Stimulated activated CD8-positive, alpha-beta memory T cell treated with anti-CD3 and anti-CD28 coated beads, Interleukin-12 subunit alpha, Interleukin-12 subunit beta, amount 100 ng/mL, for 1 hour (primary cell): ENCODE measurements at regions not wholly inside any gene's neighbourhood (a gene's known extent, or its start where the extent isn't known, plus 50 kb on each side); places are given as distances from the start of the nearest gene placed in this dataset.

ENCODE experiments used
- DNase-seq: peaks from one replicate; pipeline ENCODE4 v3.0.0-alpha.2; 2020; ENCODE audit warnings: low read depth

DNA sequence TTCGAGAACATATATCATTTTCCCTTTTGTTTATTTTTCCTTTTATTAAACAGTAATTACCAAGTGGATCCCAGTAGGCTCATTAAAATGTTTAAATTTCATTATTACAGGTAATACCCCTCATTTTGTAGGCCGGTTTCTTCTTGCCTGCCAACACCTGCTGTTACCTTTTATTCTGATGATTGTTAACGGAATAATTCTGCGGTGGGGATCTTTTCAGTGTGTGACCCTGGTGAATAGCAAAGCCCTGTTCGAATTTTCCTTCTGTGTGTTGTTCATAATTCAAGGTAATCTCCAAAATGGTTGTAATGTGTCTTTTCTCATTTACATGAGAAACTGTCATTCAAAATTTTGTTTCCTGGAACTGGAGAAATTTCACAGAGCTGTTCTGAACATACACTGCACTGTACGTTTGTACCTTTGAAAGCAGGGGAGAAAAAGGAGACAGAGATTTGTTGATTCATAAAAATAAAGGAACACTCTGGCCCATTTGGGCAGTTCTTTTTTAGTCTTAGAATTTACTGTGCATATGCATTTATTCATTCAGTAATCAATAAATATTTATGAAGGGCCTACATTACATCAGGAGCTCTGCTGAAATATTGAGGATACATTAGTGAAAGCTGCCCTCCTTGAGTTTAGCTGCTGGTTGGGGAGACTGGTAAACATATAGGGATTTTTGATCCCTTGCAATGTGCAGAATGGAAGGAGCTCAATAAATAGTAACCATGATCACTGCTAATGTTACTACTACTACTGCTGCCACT lies 502.0 kb downstream of the QKI start:
- DNase-seq: no peak

DNA sequence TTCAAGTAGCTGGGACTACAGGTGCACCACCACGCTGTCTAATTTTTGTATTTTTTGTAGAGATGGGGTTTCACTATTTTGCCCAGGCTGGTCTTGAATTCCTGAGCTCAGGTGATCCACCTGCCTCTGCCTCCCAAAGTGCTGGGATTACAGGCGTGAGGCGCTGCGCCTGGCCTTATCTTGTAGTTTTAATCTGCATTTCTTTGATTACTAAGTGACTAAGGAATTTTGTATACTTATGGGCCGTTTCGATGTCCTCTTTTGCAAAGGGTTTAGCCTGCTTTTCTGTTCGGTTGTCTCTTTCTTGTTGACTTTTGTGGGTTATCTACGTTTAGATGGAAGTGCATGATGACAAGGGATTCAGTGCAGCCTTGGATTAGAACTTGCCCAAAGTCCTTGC lies 500.6 kb downstream of the QKI start:
- DNase-seq: no peak

DNA sequence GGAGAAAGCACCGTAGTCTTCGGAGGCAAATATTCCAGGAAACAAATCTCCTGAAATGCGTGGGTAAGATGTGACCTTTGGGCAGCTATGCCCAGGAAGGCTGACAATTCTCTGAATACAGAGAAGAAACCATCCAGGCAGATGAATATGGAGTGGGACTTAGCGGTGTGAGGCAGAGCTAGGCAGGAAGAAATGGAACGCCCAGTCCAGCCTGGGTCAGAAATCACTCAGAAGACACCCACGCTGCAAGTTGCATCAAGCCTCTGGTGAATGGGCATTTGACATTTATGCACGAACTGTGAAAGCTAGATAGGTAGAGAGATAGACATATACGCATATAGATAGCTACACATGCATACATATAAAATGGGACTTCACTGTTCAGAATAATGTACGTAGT lies 498.5 kb downstream of the QKI start:
- no peak for DNase-seq

DNA sequence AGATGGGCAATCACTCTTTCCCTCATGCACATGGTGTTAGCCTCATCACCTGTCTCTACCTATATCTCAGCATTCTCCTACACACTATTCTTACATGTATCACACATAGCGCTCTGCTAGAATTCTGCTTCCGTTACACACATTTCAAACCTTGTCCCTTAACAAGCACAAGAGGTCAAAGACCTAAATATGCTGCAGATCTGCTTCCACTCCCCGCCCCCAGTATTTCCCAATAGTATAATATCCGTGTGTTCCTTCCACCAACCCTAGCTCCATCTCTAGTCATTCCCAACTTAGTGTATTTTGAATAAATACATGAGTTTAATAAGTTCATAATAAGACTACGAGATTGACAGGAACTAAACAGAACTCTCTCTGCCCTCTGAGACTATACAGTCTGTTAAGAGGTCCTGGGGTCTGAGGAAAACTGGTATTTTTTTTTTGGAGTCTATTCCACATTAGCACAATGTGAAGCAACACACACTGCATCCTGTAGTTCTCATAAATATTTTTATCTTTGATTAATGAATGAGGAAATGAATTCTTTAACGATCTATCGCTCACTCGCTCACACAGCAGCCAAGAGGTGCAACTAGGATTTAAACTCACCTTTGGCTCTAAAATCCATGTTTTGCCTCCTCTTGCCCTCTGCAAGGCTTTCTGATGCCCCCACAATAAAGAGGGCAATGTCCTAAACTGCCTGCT lies 491.6 kb downstream of the QKI start:
- no peak for DNase-seq

DNA sequence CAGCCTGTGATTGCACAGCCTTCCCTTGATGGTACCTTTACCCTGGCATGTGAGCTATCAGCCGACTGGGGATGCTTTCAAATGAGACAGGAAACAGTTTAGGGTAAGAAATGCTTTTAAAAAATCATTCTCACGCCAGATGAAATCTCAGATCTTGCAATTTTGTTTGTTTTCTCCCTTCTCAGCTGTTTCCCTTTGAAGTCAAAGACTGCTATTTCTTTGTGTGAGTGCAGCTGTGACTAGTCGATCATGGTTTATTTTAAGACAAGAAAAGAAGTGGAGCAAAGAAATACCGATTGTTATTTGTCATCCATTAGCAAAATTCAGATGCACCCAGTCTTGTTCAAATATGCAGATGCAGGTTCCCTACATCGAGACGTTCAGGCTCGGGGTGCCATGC lies 489.7 kb downstream of the QKI start:
- DNase-seq: no peak

DNA sequence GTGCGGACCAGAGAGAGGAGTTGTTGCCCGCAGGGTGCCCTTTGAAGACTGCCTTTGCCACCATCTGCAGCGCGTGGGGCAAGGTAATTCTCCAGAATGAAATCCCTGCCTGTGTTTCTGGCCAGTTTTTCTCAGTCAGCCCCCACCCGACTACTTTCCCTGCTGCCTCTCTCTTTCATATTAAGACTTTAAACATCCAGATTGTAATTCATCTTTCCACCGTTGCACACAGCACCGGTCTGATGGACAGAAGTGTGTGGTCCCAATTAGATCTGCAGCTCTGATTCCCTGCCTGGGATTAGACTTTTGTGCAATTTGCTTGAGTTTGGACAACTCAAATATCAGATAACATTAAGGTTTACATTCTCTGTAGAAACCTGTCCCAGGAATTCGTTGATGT lies 489.0 kb downstream of the QKI start:
- DNase-seq: no peak

DNA sequence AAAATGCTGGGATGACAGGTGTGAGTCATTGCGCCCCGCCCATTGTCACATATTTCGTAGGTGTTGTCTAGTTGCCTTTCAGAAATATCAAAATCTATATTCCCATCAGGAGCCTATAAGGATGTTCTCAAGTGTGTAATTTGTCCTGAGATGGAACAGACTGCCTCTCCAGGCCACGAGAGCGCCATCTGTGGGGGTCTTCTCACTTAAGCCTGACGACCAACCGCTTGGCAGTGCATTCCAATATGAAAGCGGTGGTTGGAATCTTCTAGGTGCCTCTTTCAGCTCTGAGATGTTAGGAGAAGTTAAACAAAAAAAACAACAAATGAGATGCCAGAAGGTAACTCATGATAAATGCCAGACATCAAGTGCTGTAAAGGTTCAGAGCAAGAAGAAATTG lies 488.5 kb downstream of the QKI start:
- no peak for DNase-seq

DNA sequence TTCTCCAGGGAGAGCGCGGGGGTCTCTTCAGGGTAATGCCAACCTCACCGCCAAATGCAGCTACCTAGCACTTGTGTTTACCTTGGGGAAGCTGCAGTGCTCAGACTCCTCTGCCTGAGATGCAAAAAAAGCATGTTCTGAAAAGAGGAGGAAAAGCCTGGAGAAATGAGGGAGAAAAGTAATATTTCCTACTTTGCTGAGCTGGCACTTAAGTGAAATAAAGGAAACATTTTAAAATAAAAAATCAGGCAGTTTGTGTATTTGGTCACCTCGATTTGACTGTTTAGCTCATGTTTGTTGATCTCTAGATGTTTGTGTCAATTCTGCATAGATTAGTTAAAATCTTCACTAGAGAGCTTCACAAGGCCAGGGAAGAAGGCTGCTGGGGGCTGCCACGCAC lies 487.2 kb downstream of the QKI start:
- DNase-seq: no peak

DNA sequence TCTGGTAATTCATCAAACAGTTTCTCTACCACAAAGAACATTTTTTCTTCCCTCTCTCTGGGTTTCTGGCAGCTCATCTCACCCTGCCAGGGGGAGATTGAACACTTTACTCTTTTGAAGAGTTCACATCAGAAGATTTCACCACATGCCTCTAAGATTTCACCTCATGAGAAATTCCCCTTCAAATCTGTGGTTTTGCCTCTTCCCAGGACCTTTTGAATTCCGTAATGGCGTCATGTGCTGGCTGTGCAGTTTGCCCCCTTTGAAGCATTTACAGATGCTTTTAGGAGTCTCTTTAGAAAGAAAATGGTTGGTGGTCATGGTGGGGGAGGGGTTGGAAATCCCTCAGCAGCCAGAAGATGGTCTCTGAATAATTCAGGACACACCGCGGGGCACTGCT lies 486.1 kb downstream of the QKI start:
- DNase-seq: no peak

DNA sequence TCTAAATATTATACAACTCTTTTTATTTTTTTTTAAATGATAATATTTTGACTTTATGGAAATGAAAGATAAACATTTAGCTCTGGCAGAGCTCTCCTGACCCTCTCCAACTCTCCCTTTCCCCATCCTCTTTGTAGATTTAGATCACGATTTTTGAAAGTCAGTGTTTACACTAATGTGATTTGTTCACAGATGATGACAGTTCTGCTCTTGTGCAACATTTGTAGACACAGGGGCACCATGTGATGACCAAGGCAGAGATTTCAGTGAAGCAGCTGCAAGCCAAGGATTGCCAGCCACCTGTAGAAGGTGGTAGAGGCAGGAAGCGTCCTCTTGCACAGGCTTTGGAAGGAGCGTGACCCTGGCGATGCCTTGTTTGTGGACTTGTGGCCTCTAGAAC lies 483.2 kb downstream of the QKI start:
- DNase-seq: no peak

DNA sequence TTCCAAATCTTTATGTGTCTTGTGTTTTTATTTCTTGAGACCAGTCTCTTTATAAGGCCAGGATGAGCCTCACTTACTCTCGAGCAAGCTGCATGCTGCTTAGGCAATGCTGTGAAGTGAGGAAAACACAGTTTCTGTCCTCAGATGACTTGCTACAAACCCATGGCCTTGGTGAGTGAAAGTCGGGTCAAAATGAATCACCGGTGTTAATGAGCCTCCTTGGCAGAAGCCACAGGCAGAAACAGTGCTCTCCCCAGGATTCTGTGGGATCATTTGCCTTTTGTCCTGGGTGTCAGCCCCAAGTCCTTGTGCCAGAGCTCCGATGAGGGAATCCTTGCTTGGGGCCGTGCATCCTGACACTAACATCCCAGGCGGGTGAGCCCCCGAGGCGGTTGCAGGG lies 482.5 kb downstream of the QKI start:
- DNase-seq: no peak

DNA sequence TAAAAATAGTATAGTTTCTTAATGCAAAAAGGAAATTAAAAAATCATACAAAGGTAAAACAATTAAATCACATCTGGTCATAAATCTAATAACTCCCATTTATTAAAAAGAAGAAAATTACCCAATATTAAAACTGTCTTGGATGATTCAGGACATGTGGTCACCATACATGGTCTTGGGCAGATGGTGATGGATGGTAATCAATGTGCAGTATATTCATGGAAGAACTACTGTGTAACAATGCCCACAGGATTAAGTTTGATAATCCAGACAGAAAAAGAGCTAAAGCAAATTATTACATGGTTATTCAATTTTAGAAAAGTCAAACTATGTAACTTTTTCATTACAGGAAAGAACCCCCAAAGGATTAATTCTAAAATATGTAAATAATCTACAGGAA lies 480.6 kb downstream of the QKI start:
- no peak for DNase-seq

DNA sequence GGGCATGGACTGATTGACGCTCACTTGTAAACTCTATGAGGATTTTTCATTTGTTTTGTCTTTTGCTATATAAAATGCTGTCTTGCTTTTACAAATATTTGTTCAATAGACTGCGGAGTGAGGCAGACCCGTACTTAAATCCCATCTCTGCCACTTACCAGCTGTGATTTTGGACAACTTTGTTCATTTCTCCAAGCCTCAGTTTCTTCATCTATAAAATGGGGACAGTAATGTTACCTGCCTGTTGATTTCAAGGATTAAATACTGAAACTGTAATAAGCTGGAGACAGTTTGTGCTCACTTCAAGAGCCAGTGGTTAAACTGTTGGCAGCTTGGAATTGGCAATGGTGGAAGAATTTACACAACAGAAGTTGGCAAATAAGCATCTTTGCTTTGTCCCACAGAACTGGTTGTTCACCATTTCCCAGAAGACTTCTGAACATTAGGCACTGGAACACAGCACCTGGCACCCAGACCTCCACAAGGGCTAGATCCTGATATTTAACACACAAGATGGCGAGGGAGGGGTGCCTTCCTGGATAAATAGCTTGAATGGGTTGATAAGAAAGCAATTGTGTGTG lies 479.2 kb downstream of the QKI start:
- DNase-seq: no peak

DNA sequence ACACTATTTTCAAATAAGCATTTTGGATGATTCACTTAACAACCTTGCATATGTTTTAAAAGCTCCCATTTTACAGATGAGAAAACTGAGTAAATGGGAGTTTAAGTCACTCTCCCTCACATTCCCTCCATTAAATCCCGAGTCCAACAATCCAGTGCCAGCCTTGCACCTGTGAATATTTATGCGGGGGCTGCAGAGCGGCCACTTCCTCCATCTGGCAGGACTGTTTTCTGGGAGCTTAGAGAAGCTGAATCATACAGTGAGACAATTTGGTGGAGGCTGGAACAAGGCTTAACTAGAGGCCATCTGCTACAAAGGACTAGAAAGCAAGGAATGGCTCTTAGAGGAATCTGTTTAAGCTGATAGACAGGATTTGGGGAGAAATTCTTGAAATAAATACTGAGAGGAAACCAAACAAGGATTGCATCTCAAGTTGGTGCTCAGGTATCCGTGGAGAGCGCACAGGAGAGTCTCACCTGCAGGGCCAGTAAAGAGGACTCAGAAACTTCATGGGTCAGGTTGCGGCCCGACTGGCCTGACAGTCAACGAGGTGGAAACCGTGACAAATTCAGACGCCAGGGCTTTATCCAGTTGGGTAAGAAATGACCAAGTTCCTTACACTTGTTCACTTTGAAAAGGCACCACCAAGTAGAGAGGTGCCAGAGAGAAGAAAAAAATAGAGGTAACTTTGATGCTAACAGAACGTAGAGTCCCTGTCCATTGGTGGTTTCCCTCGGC lies 478.5 kb downstream of the QKI start:
- DNase-seq: no peak

DNA sequence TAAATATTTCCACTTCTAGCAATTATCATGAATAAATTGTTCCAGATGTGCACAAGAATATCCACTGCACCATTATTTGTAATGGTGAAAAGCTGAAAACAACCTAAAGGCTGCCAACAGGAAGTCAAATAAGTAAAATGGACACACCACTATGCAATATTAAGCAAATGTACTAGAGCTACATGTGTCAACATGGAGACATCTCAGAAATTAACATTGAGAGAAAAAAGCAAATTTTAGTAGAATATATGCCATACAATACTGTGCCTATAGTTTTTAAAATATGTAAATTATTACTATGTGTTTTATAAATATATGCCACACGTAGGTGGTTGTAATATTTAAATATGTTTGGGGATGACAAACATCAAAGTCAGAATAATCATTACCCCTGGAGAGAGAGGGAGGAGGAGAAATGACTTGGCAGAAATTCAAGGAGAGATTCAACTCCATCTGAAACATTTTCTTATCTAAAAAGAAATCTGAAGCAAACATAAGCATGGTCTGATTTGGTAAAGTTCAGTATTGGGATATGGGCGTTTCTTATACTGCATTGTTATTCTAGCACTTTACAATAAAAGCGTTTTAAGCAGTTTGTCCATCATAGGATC lies 475.5 kb downstream of the QKI start:
- DNase-seq: no peak

DNA sequence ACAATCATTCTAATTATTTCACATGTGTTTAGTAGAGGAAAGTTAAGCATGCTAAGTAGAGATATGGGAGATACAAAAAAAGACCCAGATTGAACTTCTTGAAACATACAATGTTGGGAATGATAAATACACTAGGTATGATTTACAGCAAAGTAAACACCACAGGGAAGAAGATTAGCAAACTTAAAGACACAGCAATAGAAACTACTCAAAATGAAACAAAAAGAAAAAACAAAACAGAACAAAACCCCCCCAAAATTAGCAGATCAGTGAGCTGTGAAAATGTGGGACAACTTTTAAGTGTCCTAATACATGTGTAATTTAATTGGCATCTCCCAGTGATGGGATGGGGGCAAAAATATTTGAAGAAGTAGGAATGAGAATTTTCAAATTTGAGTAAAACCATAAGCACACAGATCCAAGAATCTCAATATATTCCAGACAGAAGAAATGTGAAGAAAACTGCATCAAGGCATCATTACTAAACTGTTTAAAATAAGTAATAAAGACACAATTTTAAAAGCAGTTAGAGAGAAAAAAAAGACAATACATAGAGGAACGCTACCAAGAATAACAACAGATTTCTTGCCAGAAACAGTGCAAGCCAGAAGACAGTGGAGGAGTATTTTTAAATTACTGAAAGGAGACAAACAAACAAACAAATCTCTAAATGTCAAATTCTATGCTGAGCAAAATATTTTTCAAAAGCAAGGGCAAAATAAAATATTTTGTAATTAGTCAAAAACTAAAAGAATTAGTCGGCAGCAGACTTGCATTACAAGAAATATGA lies 473.7 kb downstream of the QKI start:
- no peak for DNase-seq

DNA sequence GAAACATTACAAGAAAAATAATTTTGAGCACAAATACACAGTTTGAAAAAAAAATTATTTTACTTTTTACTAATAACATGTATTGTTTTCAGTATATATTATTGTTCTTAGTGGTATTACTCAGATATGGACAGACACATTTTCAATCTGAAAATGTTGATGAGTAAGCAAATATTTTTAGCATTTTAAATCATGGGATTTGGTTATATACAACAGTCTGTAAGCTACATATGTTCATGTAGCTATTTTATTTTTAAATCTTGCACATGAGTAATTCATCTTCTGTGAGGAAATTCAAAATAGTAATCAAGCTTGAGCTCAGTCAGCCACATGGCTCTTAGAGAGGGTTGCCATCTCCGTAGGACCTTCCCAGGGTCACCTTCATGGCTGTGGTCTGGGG lies 471.9 kb downstream of the QKI start:
- DNase-seq: no peak

DNA sequence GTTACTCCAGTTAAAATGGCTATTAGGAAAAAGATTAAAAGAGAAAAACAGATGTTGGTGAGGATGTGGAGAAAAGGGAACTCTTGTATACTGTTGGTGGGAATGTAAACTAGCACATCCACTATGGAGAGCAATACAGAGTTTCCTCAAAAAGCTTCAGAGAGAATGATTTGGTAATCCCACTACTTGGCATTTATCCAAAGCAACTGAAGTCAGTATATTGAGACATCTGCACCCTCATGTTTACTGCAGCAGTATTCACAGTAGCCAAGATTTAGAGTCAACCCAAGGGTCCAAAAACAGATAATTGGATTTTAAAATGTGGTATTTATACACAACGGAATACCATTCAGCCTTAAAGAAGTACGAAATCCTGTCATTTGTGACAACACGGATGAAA lies 469.5 kb downstream of the QKI start:
- DNase-seq: no peak

DNA sequence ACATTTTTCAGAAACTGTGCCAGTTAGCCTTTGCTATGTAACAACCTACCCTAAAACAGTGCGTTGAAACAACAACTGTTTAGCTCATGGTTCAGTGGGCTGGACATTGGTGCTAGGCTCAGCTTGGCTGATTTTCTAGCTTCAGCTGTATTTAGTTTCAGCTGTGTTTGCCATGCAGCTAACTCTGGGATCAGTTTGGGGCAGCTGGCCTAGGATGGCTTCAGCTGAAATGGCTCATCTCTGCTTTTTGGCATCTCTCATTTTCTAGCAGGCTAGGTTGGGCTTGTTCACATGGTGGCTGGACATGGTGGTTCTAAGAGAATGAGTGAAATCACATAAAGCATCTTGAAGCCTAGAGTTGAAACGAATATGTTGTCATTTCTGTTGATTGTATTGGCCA lies 464.2 kb downstream of the QKI start:
- no peak for DNase-seq

DNA sequence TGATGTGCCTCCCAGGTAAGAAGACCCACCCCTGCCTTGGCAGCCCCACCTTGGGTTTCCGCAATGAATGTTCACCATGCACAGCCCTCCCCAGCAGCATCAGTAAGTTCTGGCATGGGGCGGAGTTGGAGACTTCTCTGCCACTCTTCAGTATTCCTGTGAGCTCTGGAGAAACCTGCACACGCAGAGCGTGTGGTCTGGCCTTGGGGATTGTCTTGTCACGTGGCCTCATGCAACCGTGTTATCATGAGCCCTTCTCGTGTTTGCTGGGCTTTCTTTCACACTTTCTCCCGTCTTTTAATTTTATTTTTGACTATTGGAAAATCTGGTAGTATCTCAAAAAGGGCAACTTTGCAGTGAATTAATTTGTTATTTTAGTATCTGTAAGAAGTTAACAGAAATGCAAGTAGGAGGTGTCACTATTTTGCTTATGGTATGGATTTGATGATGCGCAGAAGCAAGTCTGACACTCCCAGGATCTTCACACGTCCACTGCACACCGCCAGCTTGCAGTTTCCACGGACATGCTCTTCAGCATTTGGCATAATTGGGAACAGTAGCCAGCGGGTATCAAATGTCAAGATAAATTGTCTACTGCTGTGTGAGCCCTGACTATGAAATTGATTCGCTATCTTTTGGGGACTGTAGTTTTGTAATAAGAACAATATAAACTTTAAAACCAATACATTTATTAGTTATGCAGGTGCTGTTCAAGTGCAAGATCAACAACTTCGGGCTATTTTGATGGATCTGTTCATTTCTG lies 463.5 kb downstream of the QKI start:
- no peak for DNase-seq

DNA sequence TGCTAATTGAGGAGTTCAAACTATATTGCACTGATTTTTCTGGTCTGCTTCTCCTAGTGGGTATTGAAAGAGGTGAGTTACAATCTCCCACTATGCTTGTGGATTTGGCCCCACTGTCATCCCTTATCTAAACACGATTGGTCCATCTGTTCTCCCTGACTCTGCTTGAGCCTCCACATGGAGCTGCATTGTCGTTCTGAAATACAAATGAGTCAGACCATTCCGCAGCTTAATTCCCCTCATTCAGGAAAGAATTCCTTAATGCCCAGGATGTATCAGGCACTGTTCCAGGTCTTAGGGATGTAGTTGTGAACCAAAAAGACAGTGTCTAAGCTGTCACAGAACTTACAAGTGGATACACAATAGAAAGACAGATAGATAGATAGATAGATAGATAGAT lies 461.9 kb downstream of the QKI start:
- DNase-seq: no peak
